Hematopoietic multipotent progenitor cell (in vitro differentiated cells): ENCODE measurements at regions not wholly inside any gene's neighbourhood (a gene's known extent, or its start where the extent isn't known, plus 50 kb on each side); places are given as distances from the start of the nearest gene placed in this dataset.

Experiments
- DNase-seq, 3 donors: peaks; one replicate each; pipeline ENCODE4 v3.0.0-alpha.2; 2011 to 2015; ENCODE audit warnings: low read depth in 2 of 3, low spot score in 2 of 3

DNA sequence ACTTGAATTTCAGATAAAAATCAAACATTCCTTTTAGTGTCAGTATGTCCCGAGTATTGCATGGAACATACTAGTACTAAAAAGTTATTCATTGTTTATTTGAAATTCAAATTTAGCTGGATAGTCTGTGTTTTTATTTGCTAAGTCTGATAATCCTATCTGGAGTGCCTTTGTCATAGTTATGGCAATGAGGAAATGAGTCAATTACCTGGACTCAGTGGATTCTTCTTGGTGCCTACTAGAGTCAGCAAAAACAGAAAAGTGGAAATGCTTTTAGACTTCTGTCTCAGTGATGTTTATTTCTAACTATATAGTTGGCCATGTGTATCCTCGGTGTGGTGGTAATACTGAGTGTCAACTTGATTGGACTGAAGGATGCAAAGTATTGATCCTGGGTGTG, 121.3 kb upstream of the EEF1E1 start:
- DNase-seq, result no peak

- peak in 2 of 3 donors; percentile 31 to 69 for DNase-seq
These were observed 117.1 kb upstream of the EEF1E1 start for GRCh38 chr6:8219352-8219943.

DNA sequence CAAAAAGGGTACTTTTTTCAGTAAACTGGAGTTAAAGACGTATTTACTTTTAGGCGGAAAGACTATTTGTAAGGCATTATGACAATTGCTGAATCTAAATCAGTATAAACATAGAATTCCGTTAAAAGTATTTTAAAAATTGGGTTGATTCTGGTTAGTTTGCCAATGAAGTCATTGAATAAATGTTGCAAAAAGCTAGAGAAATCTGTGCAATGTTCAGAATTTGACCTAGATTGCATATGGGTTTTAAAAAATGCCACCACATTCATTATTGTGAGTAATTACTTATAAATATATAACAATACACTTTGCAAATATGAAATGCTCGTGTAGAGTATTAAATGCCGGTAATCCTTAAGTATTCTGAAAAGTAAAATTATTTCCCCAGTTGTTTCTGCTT, 116.5 kb upstream of the EEF1E1 start:
- DNase-seq, result no peak

- DNase-seq, result no peak
These were observed 113.3 kb upstream of the EEF1E1 start for GRCh38 chr6:8215631-8216030.

DNA sequence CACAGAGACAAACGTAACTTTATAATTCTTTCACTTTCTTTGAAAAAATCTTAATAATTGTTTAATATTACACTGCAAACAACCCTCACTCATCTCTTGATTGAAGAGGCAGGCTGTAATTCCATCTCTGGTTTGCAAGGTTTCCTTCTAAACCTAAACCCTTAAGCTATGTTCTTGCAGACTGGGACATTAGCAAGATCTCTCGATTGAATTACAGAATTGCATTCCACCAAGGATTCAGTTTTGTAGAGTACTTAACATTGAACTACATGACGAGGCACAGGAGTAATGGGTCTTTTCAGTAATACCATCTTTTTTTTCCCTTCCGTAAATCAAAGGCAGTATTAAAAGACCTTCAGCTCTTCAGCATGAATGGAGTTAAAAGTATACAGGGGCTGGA, 111.6 kb upstream of the EEF1E1 start:
- no peak for DNase-seq

DNA sequence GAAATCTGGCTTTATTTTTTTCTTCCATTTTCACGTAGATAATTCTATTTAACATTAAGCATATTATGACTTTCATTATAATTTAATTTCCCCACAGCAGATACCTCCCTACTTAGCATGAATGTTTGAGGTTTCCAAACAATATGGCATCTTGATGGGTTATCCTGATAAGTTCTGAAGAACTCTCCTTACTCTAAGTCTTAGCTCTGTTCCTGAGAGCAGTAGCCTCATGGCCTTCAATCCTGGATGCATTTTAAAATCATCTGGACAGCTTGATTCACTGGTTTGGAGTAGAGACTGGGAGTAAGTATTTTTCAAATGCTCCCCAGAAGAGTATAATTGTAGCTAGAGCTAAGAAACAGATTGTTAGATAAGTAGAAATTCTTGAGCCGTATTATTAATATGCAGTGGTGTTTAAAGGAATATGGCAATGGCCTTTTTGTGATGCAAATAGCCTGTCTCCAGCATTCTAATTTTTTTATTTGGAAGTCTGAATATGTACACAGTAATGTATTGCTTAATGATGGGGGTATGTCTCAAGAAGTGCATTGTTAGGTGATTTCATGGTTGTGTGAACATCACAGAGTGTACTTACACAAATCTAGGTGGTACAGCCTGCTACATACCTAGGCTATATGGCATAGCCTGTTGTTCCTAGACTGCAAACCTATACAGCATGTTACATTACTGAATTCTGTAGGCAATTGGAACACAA, 110.5 kb upstream of the EEF1E1 start:
- DNase-seq, result no peak

DNA sequence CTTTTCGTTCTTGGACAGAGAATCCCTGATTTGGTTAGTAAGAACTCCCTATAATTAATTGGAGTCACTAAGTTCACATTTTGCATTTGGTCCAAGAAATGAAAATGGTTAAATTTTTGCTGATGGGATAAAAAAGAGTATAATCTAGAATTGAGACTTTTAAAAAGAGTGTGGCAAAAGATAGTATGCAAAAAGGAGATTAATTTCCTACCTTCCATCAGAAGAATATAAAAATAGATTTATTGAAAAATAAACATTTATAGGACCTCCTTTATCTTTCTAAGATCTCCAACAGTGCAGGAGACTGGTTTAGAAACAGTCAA, 105.5 kb upstream of the EEF1E1 start:
- DNase-seq, result no peak

DNA sequence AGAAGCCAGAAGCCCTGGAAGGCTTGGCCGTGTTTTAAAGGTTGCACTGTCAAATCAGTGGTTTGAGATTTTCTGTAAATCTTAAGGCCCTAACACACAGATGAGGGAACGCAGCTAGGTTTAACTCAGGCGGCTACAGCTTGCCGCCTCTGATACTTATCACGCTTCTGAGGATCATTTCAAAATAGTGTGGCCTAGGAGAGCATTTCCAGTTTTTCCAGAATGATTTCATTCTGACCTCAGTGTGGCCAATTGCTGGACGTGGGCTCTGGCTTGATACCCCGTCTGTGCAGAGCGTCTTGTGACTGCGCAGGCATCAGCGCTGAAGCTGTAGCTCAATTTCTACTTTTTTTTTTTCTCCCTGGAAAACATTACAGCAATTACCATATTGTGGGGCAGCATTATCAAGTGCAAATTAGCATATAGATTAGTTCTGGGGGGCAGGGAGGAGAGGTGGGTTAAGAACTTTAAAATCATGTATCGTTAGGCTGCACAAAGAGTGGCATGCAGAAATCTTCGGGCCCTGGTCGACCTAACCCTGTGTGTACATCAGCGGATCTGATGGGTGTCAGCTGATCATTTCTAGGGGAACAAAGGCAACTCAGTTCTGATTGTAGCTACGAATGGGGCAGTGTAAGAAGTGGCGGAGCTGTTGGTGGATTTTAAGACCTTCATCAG, 105.0 kb upstream of the EEF1E1 start:
- no peak for DNase-seq

GRCh38 chr6:8203337-8203736, 101.0 kb upstream of the EEF1E1 start:
- DNase-seq, result no peak

GRCh38 chr6:8201679-8202078, 99.3 kb upstream of the EEF1E1 start:
- DNase-seq, result no peak

DNA sequence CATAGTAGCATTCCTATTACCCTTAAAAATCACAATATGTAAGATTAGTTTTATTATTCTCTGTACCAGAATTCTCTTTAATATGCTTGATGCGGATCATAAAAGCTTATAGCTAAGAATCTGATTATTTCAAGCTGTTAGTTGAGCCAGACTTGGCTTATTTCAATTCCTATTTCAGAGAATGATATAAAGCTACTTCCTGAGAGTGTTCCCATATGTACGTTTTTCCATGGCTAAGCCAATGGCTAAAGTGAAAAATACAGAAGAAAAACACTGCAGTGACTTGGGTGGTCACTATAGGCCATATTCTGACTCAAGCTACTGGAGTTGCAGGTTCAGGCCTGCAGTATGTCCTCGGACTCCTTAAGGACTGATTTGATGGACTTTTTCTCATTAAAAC, 97.9 kb upstream of the EEF1E1 start:
- no peak for DNase-seq

DNA sequence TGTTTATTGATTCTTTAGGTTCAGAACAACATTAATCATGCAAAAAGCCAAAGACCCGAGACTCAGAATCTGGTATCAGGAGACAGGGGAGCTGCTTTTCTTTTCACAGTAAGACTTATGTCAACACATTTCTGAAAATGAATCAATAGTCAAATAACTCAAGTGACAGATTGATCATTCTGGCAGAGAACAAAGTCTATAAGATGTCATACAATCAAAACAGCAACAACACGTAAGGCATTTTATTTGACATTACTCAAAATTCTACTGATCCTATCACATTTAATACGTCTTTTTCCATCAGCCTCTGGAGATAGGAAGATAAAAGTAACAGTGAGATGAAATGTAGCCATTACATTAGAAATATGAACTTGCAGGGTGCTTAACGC, 93.4 kb upstream of the EEF1E1 start:
- DNase-seq, result no peak

- DNase-seq, result no peak
These were observed 92.8 kb upstream of the EEF1E1 start for GRCh38 chr6:8195040-8195713.

GRCh38 chr6:8194490-8194889, 92.1 kb upstream of the EEF1E1 start:
- no peak for DNase-seq

DNA sequence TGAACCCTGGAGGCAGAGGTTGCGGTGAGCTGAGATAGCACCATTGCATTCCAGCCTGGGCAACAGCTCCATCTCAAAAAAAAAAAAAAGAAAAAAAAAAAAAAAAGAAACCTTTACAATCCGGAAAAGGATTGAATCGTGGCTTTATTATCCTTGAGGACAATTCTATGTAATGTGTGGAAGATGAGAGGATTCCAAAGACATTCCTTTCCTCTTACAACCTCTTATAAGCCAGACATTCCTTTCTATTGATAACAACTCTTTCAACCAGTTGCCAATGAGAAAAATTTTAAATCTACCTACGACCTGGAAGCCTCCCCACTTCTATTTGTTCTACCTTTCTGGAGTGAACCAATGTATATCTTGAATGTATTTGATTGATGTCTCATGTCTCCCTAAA, 91.2 kb upstream of the EEF1E1 start:
- DNase-seq, result no peak

DNA sequence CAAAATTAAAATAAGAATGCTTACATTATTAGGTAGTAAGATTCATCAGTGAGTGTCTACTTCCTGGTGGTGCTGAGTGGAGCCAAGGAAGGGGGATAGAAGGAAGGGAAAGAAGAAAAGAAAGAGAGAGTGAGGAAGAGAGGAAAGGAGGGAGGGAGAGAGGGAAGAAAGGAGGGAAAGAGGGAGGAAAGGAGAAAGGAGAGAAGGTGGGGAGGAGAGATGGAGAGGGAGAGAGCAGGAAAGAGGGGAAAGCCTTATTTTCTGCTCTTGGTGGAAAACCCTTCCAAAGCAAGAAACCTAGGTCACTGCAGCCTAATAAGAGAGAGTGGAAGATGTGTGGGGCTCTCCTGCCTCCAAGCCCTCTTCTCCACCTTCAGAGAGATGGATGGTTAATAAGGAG, 90.2 kb upstream of the EEF1E1 start:
- DNase-seq, result no peak

DNA sequence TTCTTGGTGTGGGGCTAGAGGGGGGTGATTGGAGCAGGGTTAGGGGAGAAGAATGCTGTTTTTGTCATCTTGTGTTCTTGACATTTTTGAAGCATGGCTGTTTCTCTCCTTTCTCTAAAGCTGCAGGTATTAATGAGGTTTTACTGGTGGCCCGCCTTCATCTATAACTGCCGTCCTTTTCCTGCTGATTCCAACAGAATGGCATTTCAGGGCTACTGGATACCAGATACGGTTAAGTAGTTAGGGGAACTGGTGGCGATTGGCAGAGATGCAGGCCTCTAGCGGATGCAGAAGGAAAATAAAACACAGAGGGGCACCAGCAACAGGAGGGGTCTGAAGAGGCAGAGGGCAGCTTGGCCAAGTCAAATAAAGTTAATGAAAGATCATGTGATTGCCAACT, 89.7 kb upstream of the EEF1E1 start:
- no peak for DNase-seq

DNA sequence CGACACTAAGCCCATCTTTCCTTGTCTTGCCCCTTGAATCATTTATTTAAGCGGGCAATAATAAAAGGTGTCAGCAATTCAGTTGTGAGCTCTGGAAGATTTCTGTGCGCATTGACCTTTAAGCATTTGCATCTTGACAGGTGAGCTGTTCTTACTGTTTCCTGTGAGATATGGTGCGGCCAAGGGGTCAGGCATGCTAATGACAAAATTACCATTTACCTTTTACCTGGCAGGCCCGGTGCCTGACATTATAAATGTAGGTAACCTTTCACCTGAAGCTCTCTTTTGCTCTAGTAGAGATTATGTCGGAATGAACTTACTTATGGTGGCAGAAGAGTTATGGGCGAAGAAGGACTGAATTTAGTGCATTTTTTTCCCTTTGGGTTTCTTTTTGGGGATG, 89.3 kb upstream of the EEF1E1 start:
- no peak for DNase-seq

DNA sequence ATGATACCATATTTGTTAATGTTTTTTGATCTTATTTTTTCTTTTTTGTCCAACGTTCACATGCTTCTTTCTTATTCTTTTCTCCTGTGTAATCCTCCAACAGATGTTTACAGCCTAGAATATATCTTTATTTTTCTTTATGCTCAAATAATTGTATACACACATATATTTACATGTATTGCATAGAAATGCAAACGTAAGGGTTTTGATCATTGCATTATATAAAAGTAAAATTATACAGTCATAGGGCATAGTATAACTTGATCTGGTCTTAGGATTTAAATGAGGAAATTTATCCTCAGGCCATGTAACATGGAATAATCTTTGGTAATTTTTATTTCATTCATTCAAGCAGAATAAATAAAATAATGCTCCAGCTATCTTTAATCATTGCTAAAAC, 84.9 kb upstream of the EEF1E1 start:
- no peak for DNase-seq

DNA sequence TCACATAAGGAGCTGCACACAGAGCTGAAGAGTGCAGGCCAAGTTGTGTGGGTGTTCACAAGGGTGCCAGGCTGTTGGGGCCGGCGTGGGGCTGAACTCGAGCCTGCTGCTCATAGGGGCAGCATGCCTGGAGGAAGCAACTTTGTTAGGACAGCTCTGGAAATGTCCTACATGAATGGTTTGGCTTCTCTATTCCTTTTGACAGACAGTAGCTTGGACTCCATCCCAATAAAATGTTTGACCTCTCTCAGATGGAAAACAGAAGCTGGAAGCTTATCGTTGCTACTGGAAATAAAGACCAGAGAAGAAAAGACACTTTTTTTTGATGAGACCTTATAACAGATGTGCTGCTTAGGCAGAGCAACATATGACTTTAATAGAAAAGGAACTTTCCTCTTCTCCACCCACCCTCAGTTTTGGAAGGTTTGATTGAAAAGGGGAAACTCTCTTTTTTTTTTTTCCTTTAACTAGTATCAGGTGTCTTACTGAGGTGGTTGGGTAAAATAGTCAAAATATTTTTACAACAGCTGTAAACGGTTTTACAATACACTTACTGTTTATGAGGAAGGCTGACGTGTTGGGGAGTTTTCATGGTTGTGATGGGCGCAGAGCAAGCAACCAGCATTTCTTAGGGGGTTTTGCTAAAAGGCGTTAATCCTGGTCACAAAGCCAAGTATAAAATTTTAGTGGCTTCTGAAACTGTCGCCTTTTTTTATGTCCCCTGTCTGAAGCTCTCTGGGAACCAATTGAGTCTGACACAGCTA, 80.7 kb upstream of the EEF1E1 start:
- DNase-seq, result no peak
